Body of pancreas (tissue), 4 donors: ENCODE measurements at regions not wholly inside any gene's neighbourhood (a gene's known extent, or its start where the extent isn't known, plus 50 kb on each side); places are given as distances from the start of the nearest gene placed in this dataset.

Experiments
- POLR2A ChIP-seq, 3 donors: fragments of 450-650 bp; IDR thresholded peaks; one replicate each; pipeline ENCODE4 v1.6.1; 2016; ENCODE audit warnings: antibody characterized with exemption in 3 of 3, mild to moderate bottlenecking in 2 of 3
- TF ChIP-seq, protein P1 (sequence below), 7 experiments: fragments of 450-650 bp in 4 of 7; fragments of 200-600 bp in 3 of 7; sonication (generic) in 3 of 7; IDR thresholded peaks; one replicate each; pipeline ENCODE4 v1.5.1; 2016 to 2019; ENCODE audit warnings: antibody characterized with exemption in 7 of 7

DNA sequence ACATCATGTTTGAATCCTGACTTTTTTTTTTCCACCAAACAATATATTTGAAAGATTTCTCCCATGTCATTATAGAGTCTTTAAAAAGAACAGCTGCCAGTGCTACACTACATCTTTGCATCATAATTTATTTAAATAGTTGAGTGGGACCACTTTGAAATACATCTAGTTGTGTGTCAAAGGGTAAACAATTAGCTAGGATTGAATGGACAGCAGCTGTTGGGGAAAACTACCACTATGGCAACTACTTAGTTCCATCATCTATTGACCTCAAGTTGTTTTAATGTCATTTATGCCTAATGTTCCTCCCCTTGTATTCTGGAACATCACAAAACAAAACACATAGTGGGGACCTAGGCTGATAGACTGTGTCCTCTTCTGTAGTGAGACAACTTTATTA, 985.1 kb downstream of the SORCS1 start:
- TF ChIP-seq, protein P1, sequence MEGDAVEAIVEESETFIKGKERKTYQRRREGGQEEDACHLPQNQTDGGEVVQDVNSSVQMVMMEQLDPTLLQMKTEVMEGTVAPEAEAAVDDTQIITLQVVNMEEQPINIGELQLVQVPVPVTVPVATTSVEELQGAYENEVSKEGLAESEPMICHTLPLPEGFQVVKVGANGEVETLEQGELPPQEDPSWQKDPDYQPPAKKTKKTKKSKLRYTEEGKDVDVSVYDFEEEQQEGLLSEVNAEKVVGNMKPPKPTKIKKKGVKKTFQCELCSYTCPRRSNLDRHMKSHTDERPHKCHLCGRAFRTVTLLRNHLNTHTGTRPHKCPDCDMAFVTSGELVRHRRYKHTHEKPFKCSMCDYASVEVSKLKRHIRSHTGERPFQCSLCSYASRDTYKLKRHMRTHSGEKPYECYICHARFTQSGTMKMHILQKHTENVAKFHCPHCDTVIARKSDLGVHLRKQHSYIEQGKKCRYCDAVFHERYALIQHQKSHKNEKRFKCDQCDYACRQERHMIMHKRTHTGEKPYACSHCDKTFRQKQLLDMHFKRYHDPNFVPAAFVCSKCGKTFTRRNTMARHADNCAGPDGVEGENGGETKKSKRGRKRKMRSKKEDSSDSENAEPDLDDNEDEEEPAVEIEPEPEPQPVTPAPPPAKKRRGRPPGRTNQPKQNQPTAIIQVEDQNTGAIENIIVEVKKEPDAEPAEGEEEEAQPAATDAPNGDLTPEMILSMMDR (IDR thresholded peaks at IDR 0.05): no peak
- no peak for TF ChIP-seq POLR2A (IDR thresholded peaks at IDR 0.05)
